ENCODE measurements at regions not wholly inside any gene's neighbourhood (a gene's known extent, or its start where the extent isn't known, plus 50 kb on each side); places are given as distances from the start of the nearest gene placed in this dataset.

DNA sequence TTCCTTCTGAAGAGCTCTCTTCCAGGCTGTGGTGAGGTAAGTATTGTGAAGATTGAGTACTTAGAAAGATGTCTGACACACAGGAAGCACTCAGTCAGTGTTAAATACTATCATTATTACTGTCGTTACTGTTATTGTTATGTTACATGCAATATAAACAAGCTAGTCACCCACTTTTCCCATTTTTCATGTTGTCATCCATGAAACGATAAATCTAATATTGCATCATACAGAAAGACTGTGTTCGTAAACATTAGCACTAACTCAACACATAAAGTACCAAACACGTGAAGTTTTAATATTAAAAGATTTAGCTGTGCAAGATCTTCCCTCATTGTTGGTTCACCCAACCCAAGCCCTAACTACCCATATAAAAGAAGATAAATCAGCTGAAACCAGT lies 109.2 kb upstream of the NRSN1 start:
- Histone ChIP-seq H2BK12ac (ENCODE audit: insufficient read length, low read depth, low read length) (no peak overlapping the region), H3K14ac (ENCODE audit: insufficient read depth, low read length) (no peak overlapping the region), H4K91ac (ENCODE audit: insufficient read length, low read depth, low read length) (no peak overlapping the region), H2BK5ac (ENCODE audit: insufficient read length, low read length) (no peak overlapping the region), H3K4me1 (ENCODE audit: insufficient read depth, low read length) (no peaks in the 10 kb centered on the region), H3K18ac (ENCODE audit: insufficient read length, low read depth, low read length) (no peak overlapping the region), H3K4ac (ENCODE audit: low read depth, low read length) (no peak overlapping the region), H3K23ac (ENCODE audit: insufficient read length, low read depth, low read length) (no peak overlapping the region), H3K9ac (ENCODE audit: extremely low read depth, insufficient read length, low read length) (no peak overlapping the region), H3K4me2 (ENCODE audit: insufficient read depth, insufficient read length, low read length) (no peak overlapping the region), H4K8ac (replicated peaks; ENCODE audit: insufficient read length, low read depth, low read length) (no peak overlapping the region), H2BK20ac (ENCODE audit: low read depth, low read length, poor library complexity, severe bottlenecking) (no peak overlapping the region), H2AK5ac (ENCODE audit: insufficient read length, low read length) (no peak overlapping the region), H3T11ph (ENCODE audit: low read length) (no peak overlapping the region), H3K56ac (ENCODE audit: insufficient read length, low read depth, low read length) (no peak overlapping the region), H3K9me3 (ENCODE audit: control insufficient read depth, low read depth, low read length) (no peaks in the 10 kb centered on the region), H3K23me2 (ENCODE audit: insufficient read length, low read depth, low read length, poor library complexity, severe bottlenecking) (no peaks in the 10 kb centered on the region), H4K5ac (ENCODE audit: insufficient read length, low read depth, low read length) (no peak overlapping the region), H4K20me1 (ENCODE audit: control insufficient read depth, insufficient read depth, insufficient read length) (no peaks in the 10 kb centered on the region), H3K79me1 (ENCODE audit: insufficient read depth, low read depth, low read length, poor library complexity, severe bottlenecking) (no peaks in the 10 kb centered on the region), H2AFZ (ENCODE audit: low read length) (no peak overlapping the region), H3K27me3 (ENCODE audit: insufficient read depth, low read length) (no peaks in the 10 kb centered on the region), H3K79me2 (ENCODE audit: insufficient read depth, low read length) (no peaks in the 10 kb centered on the region), H3K27ac (ENCODE audit: insufficient read length, low read depth, low read length) (no peak overlapping the region), H2BK120ac (ENCODE audit: low read depth, low read length, poor library complexity, severe bottlenecking) (no peak overlapping the region), H2BK15ac (ENCODE audit: low read depth, low read length) (no peak overlapping the region)
- H3K36me3 Mint-ChIP-seq (ENCODE audit: insufficient read depth in 1 of 3, low read depth in 3 of 3), result peaks cover 0 to 16% (median 2%) of the 10 kb centered on the region in 3 experiments; a peak in 3 of 7 replicates
- H3K27ac Mint-ChIP-seq, result no peak overlapping the region; a peak in 1 of 7 replicates
- TF ChIP-seq, protein P1, sequence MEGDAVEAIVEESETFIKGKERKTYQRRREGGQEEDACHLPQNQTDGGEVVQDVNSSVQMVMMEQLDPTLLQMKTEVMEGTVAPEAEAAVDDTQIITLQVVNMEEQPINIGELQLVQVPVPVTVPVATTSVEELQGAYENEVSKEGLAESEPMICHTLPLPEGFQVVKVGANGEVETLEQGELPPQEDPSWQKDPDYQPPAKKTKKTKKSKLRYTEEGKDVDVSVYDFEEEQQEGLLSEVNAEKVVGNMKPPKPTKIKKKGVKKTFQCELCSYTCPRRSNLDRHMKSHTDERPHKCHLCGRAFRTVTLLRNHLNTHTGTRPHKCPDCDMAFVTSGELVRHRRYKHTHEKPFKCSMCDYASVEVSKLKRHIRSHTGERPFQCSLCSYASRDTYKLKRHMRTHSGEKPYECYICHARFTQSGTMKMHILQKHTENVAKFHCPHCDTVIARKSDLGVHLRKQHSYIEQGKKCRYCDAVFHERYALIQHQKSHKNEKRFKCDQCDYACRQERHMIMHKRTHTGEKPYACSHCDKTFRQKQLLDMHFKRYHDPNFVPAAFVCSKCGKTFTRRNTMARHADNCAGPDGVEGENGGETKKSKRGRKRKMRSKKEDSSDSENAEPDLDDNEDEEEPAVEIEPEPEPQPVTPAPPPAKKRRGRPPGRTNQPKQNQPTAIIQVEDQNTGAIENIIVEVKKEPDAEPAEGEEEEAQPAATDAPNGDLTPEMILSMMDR (conservative IDR thresholded peaks at IDR 0.05), result no peak
- DNase-seq, result no peak
- H3K9me3 Mint-ChIP-seq, result peaks cover 10% of the 10 kb centered on the region in 2 experiments; a peak in 3 of 5 replicates
- no peaks in the 10 kb centered on the region; the same call in 1 of the 2 replicates for H3K27me3 Mint-ChIP-seq (ENCODE audit: low read depth)
- WGBS (ENCODE audit: extremely low coverage, insufficient read length, low lambda C conversion rate), result no CpG with 5 or more reads among the region's 4 CpGs
- no peak overlapping the region for H3K4me3 Mint-ChIP-seq
- no peaks in the 10 kb centered on the region for H3K4me1 Mint-ChIP-seq
